ENCODE measurements at regions not wholly inside any gene's neighbourhood (a gene's known extent, or its start where the extent isn't known, plus 50 kb on each side); places are given as distances from the start of the nearest gene placed in this dataset.

DNA sequence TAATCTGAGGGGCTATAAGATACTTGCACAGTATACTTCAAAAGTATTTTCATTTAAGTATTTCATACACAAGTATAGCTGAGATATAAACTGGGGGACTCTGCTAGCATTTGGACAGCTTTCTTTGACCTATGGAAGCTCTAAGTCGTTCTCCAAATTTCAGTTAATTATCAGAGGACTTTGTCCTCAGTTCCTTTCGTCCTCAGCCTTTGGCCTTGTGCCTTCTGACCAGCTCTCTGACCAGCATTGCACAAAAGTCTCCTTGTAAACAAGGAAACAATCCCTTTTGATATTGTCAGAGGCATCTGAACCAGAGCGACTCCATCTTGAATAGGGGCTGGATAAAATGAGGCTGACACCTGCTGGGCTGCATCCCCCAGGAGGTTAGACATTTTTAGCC, 464.0 kb upstream of the FAM241A start:
- no peak for DNase-seq

DNA sequence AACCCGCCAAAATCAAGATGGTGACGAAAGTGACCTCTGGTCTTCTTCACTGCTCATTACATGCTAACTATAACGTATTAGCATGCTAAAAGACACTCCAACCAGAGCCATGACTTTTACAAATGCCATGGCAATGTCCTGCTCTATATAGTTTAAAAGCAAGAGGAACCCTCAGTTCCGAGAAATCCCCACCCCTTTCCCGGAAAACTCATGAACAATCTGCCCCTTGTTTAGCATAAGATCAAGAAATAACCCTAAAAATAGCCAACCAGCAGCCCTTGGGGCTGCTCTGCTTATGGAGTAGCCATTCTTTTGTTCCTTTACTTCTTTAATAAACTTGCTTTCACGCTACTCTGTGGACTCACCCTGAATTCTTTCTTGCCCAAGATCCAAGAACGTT, 463.5 kb upstream of the FAM241A start:
- no peak for DNase-seq

DNA sequence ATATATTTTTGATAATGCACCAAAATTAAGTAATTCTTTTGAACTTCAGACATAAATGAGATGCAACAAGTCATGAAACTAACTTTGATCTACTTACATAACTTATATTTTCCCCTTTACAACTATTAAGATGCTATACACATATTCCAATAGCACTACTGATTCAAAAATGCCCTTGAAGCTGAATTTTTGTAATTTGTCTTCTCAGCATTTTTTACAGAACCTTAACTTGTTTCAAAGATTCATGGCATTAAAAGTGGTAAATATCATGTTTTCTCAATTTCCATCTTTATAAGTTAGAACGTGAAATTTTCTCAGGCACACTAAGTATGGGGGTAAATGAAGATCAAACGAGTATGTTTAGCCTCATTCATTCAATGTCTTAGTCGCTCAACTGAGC, 460.0 kb upstream of the FAM241A start:
- DNase-seq, result no peak

DNA sequence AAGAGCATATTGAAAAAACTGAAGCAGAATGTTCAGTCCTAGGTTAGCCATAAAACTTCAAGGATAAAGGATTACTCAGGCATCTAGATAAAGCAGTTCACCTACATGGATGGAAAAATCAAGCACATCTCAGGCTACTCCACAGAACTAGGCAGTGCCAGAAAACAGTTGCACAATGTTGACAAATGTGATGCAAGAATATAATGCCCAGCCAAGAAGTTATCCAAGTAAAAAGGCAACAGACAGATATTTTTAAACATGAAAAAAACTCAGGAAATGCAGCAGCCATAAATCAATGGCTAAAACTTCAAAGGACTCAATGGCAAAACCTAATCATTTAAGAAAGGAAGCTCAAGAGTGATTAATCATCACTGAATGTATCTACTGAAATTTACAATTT, 456.0 kb upstream of the FAM241A start:
- no peak for DNase-seq

DNA sequence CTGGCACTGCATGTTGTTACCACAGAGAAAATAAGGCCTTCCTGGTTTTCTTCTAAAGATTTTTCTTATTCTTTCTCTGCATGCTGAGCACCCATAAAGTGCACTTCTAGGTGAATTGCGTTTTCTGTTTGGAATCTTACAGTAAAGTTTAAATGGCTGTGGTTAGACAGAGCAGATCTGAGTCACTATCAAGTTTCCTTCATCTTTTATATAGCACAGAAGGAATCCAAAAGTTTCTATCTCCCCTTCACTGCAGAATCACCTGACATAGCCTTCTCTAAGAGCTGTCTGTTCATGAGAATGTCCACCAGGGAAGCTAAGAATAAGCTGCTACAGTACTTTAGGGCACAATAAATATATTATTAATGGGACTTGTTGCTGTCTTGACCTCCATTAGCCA, 455.5 kb upstream of the FAM241A start:
- DNase-seq, result no peak

DNA sequence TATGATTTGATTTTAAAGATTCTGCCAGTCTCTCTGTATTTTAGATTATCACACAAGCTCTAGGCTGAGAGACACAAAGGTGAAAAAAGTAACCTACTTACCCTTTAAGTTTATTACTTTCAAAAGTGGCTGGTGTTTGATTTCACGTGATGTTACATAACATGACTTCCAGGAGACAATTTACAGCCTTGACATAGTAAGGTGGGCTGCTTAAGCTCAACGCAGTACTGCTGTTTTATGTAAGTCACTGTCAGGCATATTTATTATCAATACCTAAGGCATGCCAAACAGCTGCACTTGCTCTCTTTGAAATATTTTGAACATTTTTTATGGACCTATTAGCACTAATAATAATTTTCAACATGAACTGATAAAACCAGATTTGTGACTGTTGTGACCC, 451.5 kb upstream of the FAM241A start:
- no peak for DNase-seq

DNA sequence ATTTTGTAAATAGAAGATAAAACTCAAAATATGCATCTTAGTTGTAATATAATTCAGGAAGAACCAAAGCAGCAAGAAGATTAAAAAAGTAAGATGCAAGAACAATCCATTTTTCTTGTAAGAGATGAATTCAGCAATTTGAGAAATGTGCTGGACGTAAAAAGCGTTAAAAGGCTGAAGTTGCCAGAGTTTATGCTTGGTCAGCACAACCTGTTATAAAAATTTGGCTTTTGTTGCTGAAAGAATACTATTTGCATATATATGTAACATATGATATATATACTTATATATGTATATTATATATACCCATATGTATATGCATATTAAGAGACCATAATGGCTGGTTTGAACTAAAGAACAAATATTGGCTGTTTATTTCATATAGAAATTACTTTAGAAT, 449.6 kb upstream of the FAM241A start:
- no peak for DNase-seq

DNA sequence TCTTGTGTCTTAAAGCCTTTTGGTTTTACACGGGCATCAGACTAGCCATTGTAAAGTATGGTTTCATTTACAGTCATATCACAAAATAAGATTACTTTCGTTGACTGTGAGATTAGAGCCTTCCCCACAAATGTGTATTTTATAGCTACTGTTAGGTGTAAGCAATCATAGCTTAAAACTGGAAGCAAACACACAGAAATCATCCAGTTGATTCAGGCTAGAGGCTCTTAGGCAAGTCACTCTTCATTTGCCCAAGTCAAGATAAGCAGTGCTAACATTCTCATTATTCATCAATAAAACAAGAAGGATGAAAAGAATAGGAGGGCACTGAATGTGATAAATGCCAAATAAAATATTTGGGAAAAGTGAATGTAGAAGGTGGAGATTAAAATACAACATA, 448.7 kb upstream of the FAM241A start:
- DNase-seq, result no peak

DNA sequence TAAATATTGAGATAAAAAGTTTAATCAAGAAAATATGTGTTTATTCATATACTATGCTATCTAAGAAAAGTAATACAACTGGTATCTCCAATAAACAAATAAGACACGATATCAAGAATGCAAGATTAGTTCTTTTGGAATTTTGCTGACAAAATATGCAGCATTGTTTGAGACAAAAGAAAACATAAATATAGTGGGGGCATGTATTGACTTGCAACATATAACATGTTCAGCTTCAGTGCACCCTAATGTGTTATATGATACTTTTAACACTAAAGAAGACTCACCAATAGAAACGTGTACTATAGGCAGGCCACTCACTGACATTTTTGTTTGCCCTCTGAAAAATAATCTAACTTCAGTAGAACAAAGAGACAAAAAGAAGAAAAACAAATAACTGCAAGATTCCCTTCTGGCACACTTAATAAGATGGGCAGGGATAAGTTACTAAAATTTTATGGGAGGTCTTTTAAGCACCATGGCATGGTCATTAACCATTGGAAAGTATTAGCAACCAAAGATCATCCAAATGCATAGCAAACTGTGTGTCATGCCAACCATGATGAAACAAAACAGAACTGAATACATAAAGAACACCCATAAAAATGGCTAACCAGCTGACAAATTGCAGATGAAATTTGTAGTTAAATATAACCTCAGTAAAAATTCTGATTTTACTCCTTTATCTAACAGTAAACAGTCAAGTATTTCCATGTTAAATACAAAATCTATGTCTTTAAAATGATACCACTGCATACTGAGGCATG, 447.9 kb upstream of the FAM241A start:
- DNase-seq, result no peak

DNA sequence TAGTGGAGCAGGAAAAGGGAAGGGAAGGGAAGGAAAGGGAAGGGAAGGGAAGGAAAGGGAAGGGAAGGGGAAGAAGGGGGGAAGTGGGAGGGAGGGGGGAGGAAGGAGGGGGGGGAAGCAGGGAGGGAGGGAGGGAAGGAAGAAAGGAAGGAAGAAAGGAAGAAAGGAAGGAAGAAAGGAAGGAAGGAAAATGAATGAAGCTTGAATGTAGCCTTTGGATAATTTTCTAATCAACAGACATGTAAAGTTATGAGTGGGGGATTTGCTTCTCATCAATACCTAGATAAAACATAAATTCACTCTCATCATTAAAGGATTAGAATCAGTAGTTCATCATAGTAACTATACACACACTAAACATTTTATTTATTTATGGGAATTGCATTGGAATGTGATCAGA, 446.9 kb upstream of the FAM241A start:
- no peak for DNase-seq

DNA sequence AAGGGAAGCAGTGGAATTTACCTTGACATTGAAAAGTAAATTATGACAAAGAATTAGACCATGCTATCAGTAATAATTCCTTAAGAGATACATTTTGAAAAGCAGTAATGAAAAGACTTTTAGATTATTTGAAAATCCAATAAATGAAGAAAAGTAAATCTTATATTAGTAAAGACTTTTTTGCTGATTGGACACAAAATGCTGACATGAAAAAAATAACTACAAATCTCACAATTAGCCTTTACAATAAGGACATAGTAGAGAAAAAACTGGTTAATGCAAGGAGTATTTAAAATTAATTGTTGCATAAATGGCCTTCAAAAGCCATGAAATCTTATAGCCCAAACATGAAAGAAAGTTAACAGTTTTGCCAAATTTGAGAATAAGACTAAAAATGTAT, 446.1 kb upstream of the FAM241A start:
- no peak for DNase-seq

DNA sequence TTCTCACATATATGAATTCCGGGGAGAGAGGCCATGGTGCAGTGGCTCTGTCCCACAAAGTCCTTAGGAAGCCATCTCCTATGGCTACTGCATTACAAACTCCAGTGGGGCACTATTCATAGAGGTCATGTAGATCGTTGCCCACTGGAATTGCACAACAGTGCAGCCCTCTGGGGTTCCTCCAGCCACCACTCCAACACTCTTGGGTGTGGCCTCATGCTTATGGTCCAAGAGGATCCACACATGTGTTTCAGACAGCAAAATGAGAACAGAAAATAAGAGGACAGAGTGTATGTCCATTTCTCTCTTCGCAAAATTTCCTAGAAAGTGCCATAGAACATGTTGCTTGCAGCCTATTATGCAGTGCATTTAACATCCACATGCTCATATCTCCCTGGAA, 444.2 kb upstream of the FAM241A start:
- no peak for DNase-seq

DNA sequence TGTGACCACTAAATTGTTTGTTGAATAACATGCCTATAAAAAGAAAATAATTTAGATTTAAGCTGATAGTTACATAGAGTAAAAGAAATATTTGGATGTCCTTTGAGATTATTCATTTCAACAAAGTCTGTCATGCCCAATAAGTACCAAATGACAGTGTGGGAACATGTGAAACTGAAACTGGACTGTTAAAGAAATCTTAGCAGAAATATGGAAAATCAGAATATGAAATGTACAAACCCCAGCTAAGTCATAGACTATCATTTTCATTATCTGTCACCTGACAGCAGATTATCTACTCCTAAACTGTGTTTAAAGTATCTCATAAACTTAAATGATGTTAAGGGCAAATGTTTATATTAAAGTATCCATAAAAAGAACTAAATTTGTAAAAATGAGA, 437.8 kb upstream of the FAM241A start:
- DNase-seq, result no peak

DNA sequence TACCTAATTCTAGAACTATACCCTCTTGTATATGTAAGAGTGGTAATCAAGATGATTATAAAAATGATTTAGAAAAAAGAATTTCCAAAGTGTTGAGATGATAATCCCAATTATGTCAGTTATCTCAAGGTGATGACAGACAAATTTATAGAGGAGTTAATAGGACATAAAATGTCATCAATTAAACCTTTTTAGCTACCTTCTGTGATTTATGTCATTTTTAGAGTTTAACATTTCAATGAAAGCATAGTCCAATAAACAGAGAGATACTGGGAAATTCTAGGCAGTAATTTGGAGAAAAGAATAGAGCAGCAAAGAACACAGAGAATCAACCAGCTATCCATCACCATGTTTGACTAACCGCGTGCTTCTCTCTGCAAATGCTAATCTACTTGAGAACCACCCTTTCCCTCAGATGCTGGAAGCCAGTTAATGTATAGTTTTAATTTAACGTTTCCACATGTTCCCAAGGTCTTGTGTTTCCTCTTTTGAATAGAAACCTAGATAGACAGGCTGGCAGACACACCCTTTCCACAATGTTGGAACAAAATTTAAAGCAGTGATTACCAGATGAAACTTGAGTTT, 433.1 kb upstream of the FAM241A start:
- no peak for DNase-seq

DNA sequence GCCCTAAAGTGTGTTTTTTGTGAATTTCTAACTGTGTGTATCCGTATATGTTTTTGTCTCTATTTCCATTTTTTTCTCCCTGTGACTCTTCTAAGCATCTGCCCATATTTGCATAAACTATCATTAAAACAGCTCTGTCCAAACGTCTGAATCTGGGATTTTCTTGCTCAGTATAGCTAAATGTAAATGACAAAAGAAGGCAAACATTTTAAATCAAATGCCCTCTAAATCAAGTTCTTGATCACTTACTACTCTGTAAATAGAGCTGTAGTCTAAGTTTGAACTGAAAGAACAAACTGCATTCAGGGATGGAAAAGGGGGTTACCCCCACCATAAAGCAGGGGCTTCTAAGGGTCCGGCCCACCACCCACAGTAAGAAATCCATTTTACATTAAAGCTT, 432.0 kb upstream of the FAM241A start:
- no peak for DNase-seq

DNA sequence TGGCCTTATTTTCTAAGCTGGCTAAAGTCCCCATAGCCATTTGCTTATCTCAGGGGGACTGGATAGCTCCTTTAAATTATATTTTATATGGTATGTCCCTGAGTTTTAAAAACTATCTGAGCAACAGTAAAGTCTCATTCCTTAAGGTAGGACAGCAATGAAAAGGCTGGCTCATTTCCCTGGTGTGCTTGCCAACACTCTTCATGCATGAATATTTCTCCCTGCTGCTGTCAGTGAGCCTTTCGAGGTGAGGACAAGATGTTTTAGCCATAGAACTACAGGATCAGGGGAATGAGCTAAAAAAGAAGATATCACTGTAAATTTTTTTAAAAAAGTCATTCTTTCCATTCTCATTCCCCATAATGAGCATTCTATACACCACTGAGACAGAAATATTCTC, 427.3 kb upstream of the FAM241A start:
- no peak for DNase-seq

DNA sequence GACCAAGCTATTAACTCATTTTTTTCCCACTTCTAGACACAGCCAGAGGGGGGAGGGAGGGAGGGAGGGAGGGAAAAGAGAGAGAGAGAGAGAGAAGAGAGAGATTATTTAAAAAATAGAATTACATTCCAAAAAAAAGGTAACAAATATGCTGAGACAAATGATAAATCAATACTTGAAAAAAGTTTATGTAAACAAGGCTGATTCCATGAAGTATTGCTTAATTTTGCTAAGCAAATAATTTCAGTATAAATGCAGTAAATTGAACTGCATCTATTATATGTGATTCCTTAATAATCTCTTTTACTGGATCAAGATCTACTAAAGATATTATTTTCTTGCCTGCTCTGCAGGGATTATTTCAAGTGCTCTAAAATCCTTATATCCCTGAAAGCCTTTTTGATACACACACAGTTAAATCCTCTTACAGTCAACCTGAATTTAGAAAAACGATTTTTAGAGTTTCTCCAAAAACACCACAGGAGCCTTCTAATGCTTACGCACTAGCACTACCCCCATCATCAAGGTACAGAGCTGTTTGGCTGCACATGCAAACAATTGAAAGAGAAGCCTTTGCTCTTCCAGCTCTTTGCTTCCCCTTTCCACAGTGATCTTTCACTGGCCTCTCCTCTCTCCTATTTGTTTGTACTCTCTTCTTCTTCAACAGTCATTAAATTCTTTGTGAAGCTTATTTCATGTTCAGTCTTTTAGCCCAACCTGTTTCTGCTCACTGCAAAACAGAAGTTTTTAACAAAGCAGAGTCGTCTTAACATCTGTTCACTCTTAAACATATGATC, 426.3 kb upstream of the FAM241A start:
- DNase-seq, result no peak

DNA sequence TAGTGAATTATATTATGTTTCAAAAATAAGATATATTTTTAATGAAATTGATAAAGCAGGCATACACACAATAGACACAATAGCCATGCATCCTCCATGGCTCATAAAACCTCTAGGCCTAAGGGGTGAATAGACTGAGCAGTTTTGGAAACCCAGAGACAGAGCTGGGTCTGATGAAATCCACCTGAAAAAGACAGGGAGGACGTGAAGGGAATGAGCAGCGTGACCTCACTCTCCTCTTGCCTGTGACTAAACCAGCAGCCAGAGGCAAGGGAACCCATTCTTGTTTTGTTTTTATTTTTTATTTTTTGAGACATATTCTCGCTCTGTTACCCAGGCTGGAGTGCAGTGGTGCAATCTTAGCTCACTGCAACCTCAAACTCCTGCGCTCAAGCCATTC, 424.4 kb upstream of the FAM241A start:
- DNase-seq, result no peak

DNA sequence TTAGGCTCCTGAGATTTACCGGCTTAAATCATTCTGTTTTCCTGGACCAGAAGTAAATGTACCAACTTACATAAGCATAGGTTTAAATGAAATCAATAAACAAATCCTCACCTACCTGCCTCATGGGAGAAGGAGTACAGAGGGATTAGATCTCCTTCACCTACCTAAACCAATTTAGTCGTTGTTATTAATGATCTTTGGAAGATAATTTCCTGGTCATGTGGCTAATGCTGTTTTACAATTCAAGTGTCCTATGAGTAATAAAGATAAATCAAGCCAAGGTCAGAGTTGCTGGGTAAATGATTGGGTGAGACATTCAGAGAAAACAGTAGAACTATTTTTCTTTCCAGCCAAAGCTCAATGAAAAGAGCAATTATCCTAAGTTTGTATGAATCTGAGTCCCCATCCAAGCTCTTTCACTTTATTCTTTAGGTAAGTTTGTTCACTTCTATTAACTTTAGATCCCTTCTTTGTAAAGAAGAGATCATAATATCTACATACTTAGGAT, 423.0 kb upstream of the FAM241A start:
- DNase-seq, result no peak

DNA sequence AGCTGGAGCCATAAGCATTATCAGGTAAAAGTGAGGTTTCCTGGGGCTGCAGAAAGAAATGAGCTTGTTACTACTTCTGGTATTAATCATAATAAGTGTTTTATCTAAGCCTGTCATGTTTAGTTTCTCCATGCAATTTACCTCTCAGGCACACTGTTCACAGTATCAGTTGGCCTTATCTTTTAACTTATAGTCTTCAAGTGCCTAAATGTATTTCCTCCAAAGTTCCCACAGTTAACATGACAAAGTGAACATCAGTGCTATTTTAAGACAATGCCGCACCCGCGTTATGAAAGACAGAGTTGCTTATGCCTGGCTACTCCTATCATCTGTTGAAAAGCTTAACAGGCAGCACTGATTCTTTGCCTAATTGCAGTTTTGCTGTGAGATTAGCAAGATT, 408.7 kb upstream of the FAM241A start:
- DNase-seq, result no peak

DNA sequence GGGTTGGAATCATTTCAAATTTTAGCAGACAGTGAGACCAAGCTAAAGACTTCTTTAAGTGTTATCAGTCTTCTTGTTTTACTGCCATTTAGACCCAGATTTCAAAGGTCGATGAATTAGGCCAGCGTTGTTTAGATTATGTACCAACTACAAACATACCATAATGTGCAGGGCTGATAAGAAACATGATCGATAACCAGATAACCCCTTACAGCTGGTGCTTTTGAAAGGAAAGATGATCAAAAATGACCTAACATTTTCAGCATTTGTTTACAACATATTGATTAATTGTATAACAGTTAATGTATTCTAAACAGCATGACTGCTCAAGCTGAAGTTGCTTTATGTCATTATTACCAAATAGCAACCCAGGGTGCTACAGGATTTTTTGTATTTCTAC, 400.4 kb upstream of the FAM241A start:
- DNase-seq, result no peak

DNA sequence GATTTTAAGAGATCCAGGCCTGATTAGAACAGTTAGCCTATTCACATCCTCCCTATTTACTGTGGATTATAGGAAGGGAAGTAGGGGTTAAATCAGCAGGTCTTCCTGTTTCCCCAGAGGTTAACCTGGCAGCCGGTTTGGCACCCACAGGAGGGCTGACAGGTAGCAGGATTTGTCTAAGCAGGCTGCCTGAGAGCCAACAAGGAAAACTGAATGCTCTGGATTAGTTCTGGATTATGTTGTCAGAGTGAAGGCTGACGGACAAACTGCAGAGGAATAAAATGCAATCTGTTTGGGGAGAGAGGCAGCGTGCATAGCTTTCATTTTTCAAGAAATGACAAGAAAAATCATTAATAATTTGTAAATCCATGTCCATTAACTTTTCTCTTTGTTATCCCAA, 397.1 kb upstream of the FAM241A start:
- no peak for DNase-seq

DNA sequence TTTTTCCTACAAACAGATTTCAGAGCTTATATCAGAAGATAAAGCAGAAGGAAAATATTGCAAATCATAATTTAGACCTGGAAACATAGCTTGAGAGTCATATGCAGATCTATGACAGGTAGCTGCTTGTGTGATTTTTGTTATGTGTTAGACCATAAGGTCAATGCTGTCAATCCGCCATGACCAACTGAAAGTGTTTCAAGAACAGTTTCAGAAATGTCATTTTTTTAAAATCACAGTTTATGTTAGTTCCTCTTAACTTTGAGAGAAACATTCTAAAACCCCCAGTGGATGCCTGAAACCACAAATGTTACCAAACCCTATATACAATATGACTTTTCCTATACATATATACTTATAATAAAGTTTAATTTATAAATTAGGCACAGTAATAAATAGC, 391.3 kb upstream of the FAM241A start:
- DNase-seq, result no peak

DNA sequence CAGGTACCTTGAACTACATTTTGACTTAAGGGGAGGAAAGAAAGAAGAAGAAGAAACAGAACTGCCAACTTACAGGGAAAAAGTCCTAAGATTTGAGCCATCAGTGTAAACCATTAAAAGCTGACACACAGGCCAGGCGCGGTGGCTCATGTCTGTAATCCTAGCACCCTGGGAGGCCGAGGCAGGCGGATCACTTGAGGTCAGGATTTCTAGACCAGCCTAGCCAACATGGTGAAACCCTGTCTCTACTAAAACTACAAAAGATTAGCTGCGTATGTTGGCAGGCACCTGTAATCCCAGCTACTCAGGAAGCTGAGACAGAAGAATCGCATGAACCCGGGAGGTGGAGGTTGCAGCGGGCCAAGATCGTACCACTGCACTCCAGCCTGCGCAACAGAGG, 389.7 kb upstream of the FAM241A start:
- no peak for DNase-seq
